Heart right ventricle (tissue), 16 donors: ENCODE measurements at regions not wholly inside any gene's neighbourhood (a gene's known extent, or its start where the extent isn't known, plus 50 kb on each side); places are given as distances from the start of the nearest gene placed in this dataset.
"Not testable (repeated sequence)": the region's sequence is repeated elsewhere in the genome, so short reads cannot be mapped to it uniquely, and the experiment has no call there.

ENCODE experiments used
- ATAC-seq, 8 donors: fragments of 200-7000 bp; cut with Tn5 transposase; one replicate each; pipeline ENCODE4 v1.9.1; 2020; ENCODE audit warnings: mild to moderate bottlenecking in 8 of 8, moderate library complexity in 8 of 8, moderate number of reproducible peaks in 1 of 8
- DNase-seq, 2 donors: peaks; one replicate each; pipeline ENCODE4 v3.0.0-alpha.2; 2020
- H3K27ac ChIP-seq, 10 donors: fragments of 200-600 bp; sonication (generic) in 2 of 10; one replicate each; pipeline versions ENCODE4 v1.5.0 to v1.8.0; 2020 to 2022; ENCODE audit warnings: mild to moderate bottlenecking in 3 of 10
- H3K27me3 ChIP-seq, 7 donors: fragments of 200-600 bp; one replicate each; pipeline ENCODE4 v1.8.0; 2021 to 2022; ENCODE audit warnings: mild to moderate bottlenecking in 2 of 7
- H3K36me3 ChIP-seq, 9 donors: fragments of 200-600 bp; sonication (generic) in 1 of 9; one replicate each; pipeline versions ENCODE4 v1.5.0 to v1.8.0; 2020 to 2022; ENCODE audit warnings: mild to moderate bottlenecking in 2 of 9
- H3K4me1 ChIP-seq, 9 donors: fragments of 200-600 bp; sonication (generic) in 1 of 9; one replicate each; pipeline versions ENCODE4 v1.5.0 to v1.8.0; 2020 to 2022; ENCODE audit warnings: mild to moderate bottlenecking in 4 of 9
- H3K4me3 ChIP-seq, 10 donors: fragments of 200-600 bp; sonication (generic) in 2 of 10; one replicate each; pipeline versions ENCODE4 v1.5.0 to v1.8.0; 2020 to 2022; ENCODE audit warnings: mild to moderate bottlenecking in 7 of 10, moderate library complexity in 2 of 10
- H3K9me3 ChIP-seq, 11 donors: fragments of 200-600 bp in 10 of 11; sonication (generic) in 2 of 11; one replicate each; pipeline versions ENCODE4 v1.5.0 to v1.8.0; 2013 to 2022; ENCODE audit warnings: mild to moderate bottlenecking in 2 of 11, control low read depth in 1 of 11, moderate library complexity in 1 of 11
- CTCF ChIP-seq, 9 donors: fragments of 200-600 bp; sonication (generic) in 2 of 9; IDR thresholded peaks; one replicate each; pipeline versions ENCODE4 v1.5.0 to v1.8.0; 2021 to 2022; ENCODE audit warnings: antibody characterized with exemption in 9 of 9, mild to moderate bottlenecking in 5 of 9, moderate library complexity in 1 of 9
- WGBS, 2 donors: extraction: QIAGEN DNeasy Blood & Tissue Kit; methylation state at CpG; one replicate each; pipeline ENCODE4 v1.1.7; 2013; ENCODE audit warnings: inconsistent platforms in 1 of 2; 5-methylcytosine and 5-hydroxymethylcytosine counted together
- intact Hi-C, 10 donors: fragments of 100-400 bp; cut with DNase I; formaldehyde crosslinking; loops; one replicate each; pipeline versions ENCODE4 v1.11.1 to v1.14.2; 2022
- donor health status: Arrhythmogenic right ventricular cardiomyopathy.
- donor health status: ischemic (EF 13 %, LVEDD 7.1; RV severe dilation, severe dysfunction).
- donor health status: healthy with polysubstance abuse.
- donor health status: DM: no; HTN: yes; CAD: no.
- donor health status: DM: no; HTN: no; CAD: no.
- donor health status: ischemic (EF 25% LVEDD 6.9; RV normal size, moderate dysfunction).
- donor health status: ischemic (EF 25% LVEDD 5.7; RV mildly dilated, moderate dysfunction).
- donor health status: healthy.
- donor health status: DM: yes; HTN: yes; CAD: no.
- donor health status: Ischemic cardiomyopathy.
- donor health status: ischemic (EF 35%, LVEDD 5.7; RV mildly dilated, moderate dysfunction).
- donor health status: nonischemic (EF 11% LVEDD 7.7; RV severe dilation, severe dysfunction).
- donor health status: DM: yes; HTN: yes; CAD: no.
- donor health status: PGD.
- donor health status: ischemic (EF 29% LVEDD 5.4; RV normal size, mild dysfunction).
- donor health status: nonischemic (EF 23%, LVEDD 6.1; RV moderate dilation, normal function).

GRCh38 chr1:59202455-59202854 lies 94.4 kb upstream of the FGGY start:
- no peaks in the 10 kb centered on the region for H3K27me3 ChIP-seq
- peaks cover 0 to 13% (median 5%) of the 10 kb centered on the region in 11 donors for H3K9me3 ChIP-seq
- H3K4me3 ChIP-seq: no peak overlapping the region
- 47 to 75% methylated on average over 1 of the region's 1 CpG for WGBS, 2 donors
- peaks cover 0 to 22% (median 13%) of the 10 kb centered on the region in 9 donors for H3K4me1 ChIP-seq
- intact Hi-C loops: loop anchor here in 1 of 10 donors (5.0 kb wide), 1 partner anchor 45 kb away; no protein-coding TSS in a partner anchor
- ATAC-seq: peak in 2 of 8 donors; percentile 38 to 66
- H3K36me3 ChIP-seq: no peaks in the 10 kb centered on the region
- H3K27ac ChIP-seq: peak overlapping the region in 1 of 10 donors; percentile 49
- TF ChIP-seq CTCF (IDR thresholded peaks at IDR 0.05): no peak
- no peak for DNase-seq

GRCh38 chr1:59204001-59204400 lies 92.9 kb upstream of the FGGY start:
- DNase-seq: peak; percentile 20 to 60
- ATAC-seq: peak; percentile 73 to 97 (median 89)
- H3K4me1 ChIP-seq: peaks cover 0 to 22% (median 13%) of the 10 kb centered on the region in 9 donors
- TF ChIP-seq CTCF (IDR thresholded peaks at IDR 0.05): peak in 1 of 9 donors; percentile 12
- H3K9me3 ChIP-seq: peaks cover 0 to 18% (median 8%) of the 10 kb centered on the region in 11 donors
- H3K4me3 ChIP-seq: no peak overlapping the region
- no peaks in the 10 kb centered on the region for H3K36me3 ChIP-seq
- 10 to 35% methylated on average over 1 of the region's 1 CpG for WGBS, 2 donors
- no peaks in the 10 kb centered on the region for H3K27me3 ChIP-seq
- H3K27ac ChIP-seq: peak overlapping the region in 9 of 10 donors; percentile 20 to 80 (median 45)
- intact Hi-C loops: loop anchor here in 1 of 10 donors (5.0 kb wide), 1 partner anchor 47 kb away; no protein-coding TSS in a partner anchor

- H3K4me3 ChIP-seq, H3K27me3 ChIP-seq, intact Hi-C loops, DNase-seq, H3K36me3 ChIP-seq, ATAC-seq, H3K27ac ChIP-seq: not testable (repeated sequence)
- peaks cover 0 to 22% (median 13%) of the 10 kb centered on the region in 9 donors for H3K4me1 ChIP-seq
- H3K9me3 ChIP-seq: peaks cover 0 to 28% (median 8%) of the 10 kb centered on the region in 11 donors
- 72 to 73% methylated on average over 4 of the region's 4 CpGs for WGBS, 2 donors
Observed at GRCh38 chr1:59206616-59207015, 90.3 kb upstream of the FGGY start.

- H3K4me1 ChIP-seq, DNase-seq, ATAC-seq, H3K27ac ChIP-seq, intact Hi-C loops, H3K36me3 ChIP-seq, H3K4me3 ChIP-seq, H3K27me3 ChIP-seq: not testable (repeated sequence)
- 89 to 91% methylated on average over 3 of the region's 3 CpGs for WGBS, 2 donors
- peaks cover 0 to 15% (median 0%) of the 10 kb centered on the region in 11 donors for H3K9me3 ChIP-seq
Observed at GRCh38 chr1:59210430-59210829, 86.5 kb upstream of the FGGY start.

GRCh38 chr1:59212706-59213105 lies 84.2 kb upstream of the FGGY start:
- no peak for TF ChIP-seq CTCF (IDR thresholded peaks at IDR 0.05)
- no peak for DNase-seq
- WGBS, 2 donors: 76 to 82% methylated on average over 3 of the region's 3 CpGs
- Histone ChIP-seq H3K27me3 (no peaks in the 10 kb centered on the region), H3K36me3 (no peaks in the 10 kb centered on the region), H3K4me1 (no peaks in the 10 kb centered on the region), H3K9me3 (peaks cover 0 to 15% (median 0%) of the 10 kb centered on the region in 11 donors), H3K27ac (no peak overlapping the region), H3K4me3 (no peak overlapping the region)
- intact Hi-C loops: no loop called here
- no peak for ATAC-seq
